LNCaP clone FGC (cell line): ENCODE measurements at regions not wholly inside any gene's neighbourhood (a gene's known extent, or its start where the extent isn't known, plus 50 kb on each side); places are given as distances from the start of the nearest gene placed in this dataset.
"Not testable (repeated sequence)": the region's sequence is repeated elsewhere in the genome, so short reads cannot be mapped to it uniquely, and the experiment has no call there.

ENCODE experiments used
- DNase-seq: peaks from one replicate; pipeline ENCODE4 v3.0.0-alpha.2; 2011; ENCODE audit warnings: low read depth
- H3K4me3 ChIP-seq: 2 replicates; pipeline ENCODE4 v1.5.1; 2011; ENCODE audit warnings: mild to moderate bottlenecking, low read depth, low read length, control low read depth
- CTCF ChIP-seq: IDR thresholded peaks from 2 replicates; pipeline ENCODE4 v1.5.1; 2012; ENCODE audit warnings: mild to moderate bottlenecking; ENCODE audit not compliant: control insufficient read depth, insufficient read depth; ENCODE audit errors: extremely low read depth

GRCh38 chrY:16645449-16645848 is 1234.6 kb downstream of the CDY2B start:
- DNase-seq: no peak
- H3K4me3 ChIP-seq: no peak overlapping the region
- no peak for TF ChIP-seq CTCF

- TF ChIP-seq CTCF: no peak
- no peak for DNase-seq
- no peak overlapping the region for H3K4me3 ChIP-seq
Observed at GRCh38 chrY:16644270-16644800, 1235.7 kb downstream of the CDY2B start.

GRCh38 chrY:16639777-16640176 is 1240.2 kb downstream of the CDY2B start:
- peak; percentile 53 for TF ChIP-seq CTCF
- no peak for DNase-seq
- H3K4me3 ChIP-seq: no peak overlapping the region

- DNase-seq, H3K4me3 ChIP-seq: not testable (repeated sequence)
Observed at GRCh38 chrY:16638743-16639142, 1241.3 kb downstream of the CDY2B start.

GRCh38 chrY:16636254-16636653 is 1243.8 kb downstream of the CDY2B start:
- no peak for TF ChIP-seq CTCF
- DNase-seq: no peak
- no peak overlapping the region for H3K4me3 ChIP-seq

GRCh38 chrY:16629146-16629545 is 1250.9 kb downstream of the CDY2B start:
- DNase-seq: no peak
- no peak overlapping the region for H3K4me3 ChIP-seq
- no peak for TF ChIP-seq CTCF

- H3K4me3 ChIP-seq: no peak overlapping the region
- DNase-seq: no peak
- TF ChIP-seq CTCF: no peak
Observed at GRCh38 chrY:16627122-16627521, 1252.9 kb downstream of the CDY2B start.
